ENCODE measurements at regions not wholly inside any gene's neighbourhood (a gene's known extent, or its start where the extent isn't known, plus 50 kb on each side); places are given as distances from the start of the nearest gene placed in this dataset.

GRCh38 chr10:3837647-3838459, 52.8 kb upstream of the KLF6 start:
- intact Hi-C loops (cut with micrococcal nuclease) = no loop called here
- H3K9me3 Mint-ChIP-seq = no peaks in the 10 kb centered on the region
- peak overlapping the region; percentile 39 for H3K27ac Mint-ChIP-seq
- H3K36me3 Mint-ChIP-seq (ENCODE audit: low read depth) = no peaks in the 10 kb centered on the region
- H3K4me1 Mint-ChIP-seq (ENCODE audit: low read depth) = peaks cover 37% of the 10 kb centered on the region
- no peak overlapping the region for H3K4me3 Mint-ChIP-seq
- no peaks in the 10 kb centered on the region for H3K27me3 Mint-ChIP-seq

GRCh38 chr10:3836222-3836820, 51.3 kb upstream of the KLF6 start:
- Mint-ChIP-seq H3K36me3 (ENCODE audit: low read depth) (no peaks in the 10 kb centered on the region), H3K4me3 (no peak overlapping the region), H3K4me1 (ENCODE audit: low read depth) (peaks cover 42% of the 10 kb centered on the region), H3K9me3 (no peaks in the 10 kb centered on the region), H3K27ac (peak overlapping the region; percentile 76), H3K27me3 (no peaks in the 10 kb centered on the region)
- intact Hi-C loops (cut with micrococcal nuclease) = no loop called here

- Mint-ChIP-seq H3K27me3 (no peaks in the 10 kb centered on the region), H3K36me3 (ENCODE audit: low read depth) (no peaks in the 10 kb centered on the region), H3K4me3 (no peak overlapping the region), H3K27ac (peak overlapping the region; percentile 76), H3K9me3 (no peaks in the 10 kb centered on the region), H3K4me1 (ENCODE audit: low read depth) (peaks cover 40% of the 10 kb centered on the region)
- intact Hi-C loops (cut with micrococcal nuclease) = no loop called here
Observed at GRCh38 chr10:3835770-3836169, 50.8 kb upstream of the KLF6 start.

- no peaks in the 10 kb centered on the region for H3K9me3 Mint-ChIP-seq
- intact Hi-C loops (cut with micrococcal nuclease) = no loop called here
- peak overlapping the region; percentile 67 for H3K27ac Mint-ChIP-seq
- H3K27me3 Mint-ChIP-seq = no peaks in the 10 kb centered on the region
- H3K36me3 Mint-ChIP-seq (ENCODE audit: low read depth) = no peaks in the 10 kb centered on the region
- H3K4me1 Mint-ChIP-seq (ENCODE audit: low read depth) = peaks cover 43% of the 10 kb centered on the region
- H3K4me3 Mint-ChIP-seq = no peak overlapping the region
Observed at GRCh38 chr10:3834947-3835346, 49.9 kb upstream of the KLF6 start.
